GM19351 (cell line): ENCODE measurements at regions not wholly inside any gene's neighbourhood (a gene's known extent, or its start where the extent isn't known, plus 50 kb on each side); places are given as distances from the start of the nearest gene placed in this dataset.
"Not testable (repeated sequence)": the region's sequence is repeated elsewhere in the genome, so short reads cannot be mapped to it uniquely, and the experiment has no call there.

Source experiments
- ATAC-seq: cut with Tn5 transposase; IDR thresholded peaks from one replicate; pipeline ENCODE4 v1.9.1; 2021; ENCODE audit warnings: mild to moderate bottlenecking, moderate library complexity; ENCODE audit not compliant: unreplicated experiment

GRCh38 chr9:82763656-82764055, 299.3 kb downstream of the RASEF start:
- ATAC-seq, result no peak

- no peak for ATAC-seq
These were observed 298.8 kb downstream of the RASEF start for GRCh38 chr9:82764061-82764668.

- not testable (repeated sequence) for ATAC-seq
These were observed 288.2 kb downstream of the RASEF start for GRCh38 chr9:82774707-82775231.

- ATAC-seq, result no peak
These were observed 286.4 kb downstream of the RASEF start for GRCh38 chr9:82776508-82776907.

- no peak for ATAC-seq
These were observed 285.6 kb downstream of the RASEF start for GRCh38 chr9:82777366-82777765.

GRCh38 chr9:82778923-82779322, 284.0 kb downstream of the RASEF start:
- not testable (repeated sequence) for ATAC-seq

GRCh38 chr9:82780017-82780416, 282.9 kb downstream of the RASEF start:
- ATAC-seq, result no peak

- ATAC-seq, result no peak
These were observed 281.0 kb downstream of the RASEF start for GRCh38 chr9:82781921-82782392.

- ATAC-seq, result no peak
These were observed 279.9 kb downstream of the RASEF start for GRCh38 chr9:82783045-82783444.

- no peak for ATAC-seq
These were observed 278.4 kb downstream of the RASEF start for GRCh38 chr9:82784589-82784988.

GRCh38 chr9:82789155-82789824, 273.7 kb downstream of the RASEF start:
- ATAC-seq, result no peak

- no peak for ATAC-seq
These were observed 272.1 kb downstream of the RASEF start for GRCh38 chr9:82790875-82791274.

GRCh38 chr9:82791692-82792091, 271.2 kb downstream of the RASEF start:
- ATAC-seq, result no peak

- ATAC-seq, result no peak
These were observed 265.4 kb downstream of the RASEF start for GRCh38 chr9:82797534-82797933.

- no peak for ATAC-seq
These were observed 263.7 kb downstream of the RASEF start for GRCh38 chr9:82799286-82799685.

GRCh38 chr9:82805027-82805426, 257.9 kb downstream of the RASEF start:
- ATAC-seq, result no peak

GRCh38 chr9:82808478-82808877, 254.5 kb downstream of the RASEF start:
- ATAC-seq, result no peak

- no peak for ATAC-seq
These were observed 252.0 kb downstream of the RASEF start for GRCh38 chr9:82810915-82811314.

- no peak for ATAC-seq
These were observed 243.7 kb downstream of the RASEF start for GRCh38 chr9:82819260-82819659.

- ATAC-seq, result no peak
These were observed 242.8 kb downstream of the RASEF start for GRCh38 chr9:82820186-82820585.

- no peak for ATAC-seq
These were observed 233.1 kb downstream of the RASEF start for GRCh38 chr9:82829818-82830217.

- no peak for ATAC-seq
These were observed 197.4 kb downstream of the RASEF start for GRCh38 chr9:82865524-82865923.
